ENCODE measurements at regions not wholly inside any gene's neighbourhood (a gene's known extent, or its start where the extent isn't known, plus 50 kb on each side); places are given as distances from the start of the nearest gene placed in this dataset.

- no peak for TF ChIP-seq CTCF (IDR thresholded peaks at IDR 0.05; ENCODE audit: low read depth, low read length)
- no peak for DNase-seq (ENCODE audit: extremely low read depth, low read depth)
Measured at GRCh38 chr7:31256506-31256905, 84.0 kb downstream of the NEUROD6 start.

GRCh38 chr7:31254926-31255325 is 85.6 kb downstream of the NEUROD6 start:
- no peak for DNase-seq (ENCODE audit: extremely low read depth, low read depth)
- TF ChIP-seq CTCF (IDR thresholded peaks at IDR 0.05; ENCODE audit: low read depth, low read length) = no peak

GRCh38 chr7:31253532-31253931 is 87.0 kb downstream of the NEUROD6 start:
- no peak for DNase-seq (ENCODE audit: extremely low read depth, low read depth)
- no peak for TF ChIP-seq CTCF (IDR thresholded peaks at IDR 0.05; ENCODE audit: low read depth, low read length)

- no peak for DNase-seq (ENCODE audit: extremely low read depth, low read depth)
- no peak for TF ChIP-seq CTCF (IDR thresholded peaks at IDR 0.05; ENCODE audit: low read depth, low read length)
Measured at GRCh38 chr7:31251441-31251840, 89.1 kb downstream of the NEUROD6 start.

- TF ChIP-seq CTCF (IDR thresholded peaks at IDR 0.05; ENCODE audit: low read depth, low read length) = no peak
- DNase-seq (ENCODE audit: extremely low read depth, low read depth) = no peak
Measured at GRCh38 chr7:31249671-31250070, 90.9 kb downstream of the NEUROD6 start.

GRCh38 chr7:31236868-31237267 is 103.7 kb downstream of the NEUROD6 start:
- no peak for DNase-seq (ENCODE audit: extremely low read depth, low read depth)
- no peak for TF ChIP-seq CTCF (IDR thresholded peaks at IDR 0.05; ENCODE audit: low read depth, low read length)

- DNase-seq (ENCODE audit: extremely low read depth, low read depth) = no peak
- TF ChIP-seq CTCF (IDR thresholded peaks at IDR 0.05; ENCODE audit: low read depth, low read length) = no peak
Measured at GRCh38 chr7:31234836-31235605, 105.5 kb downstream of the NEUROD6 start.

Measured in AG09319 (cell line).